Loucy (cell line): ENCODE measurements at regions not wholly inside any gene's neighbourhood (a gene's known extent, or its start where the extent isn't known, plus 50 kb on each side); places are given as distances from the start of the nearest gene placed in this dataset.

Experiments
- H2AFZ ChIP-seq: fragments of 200-600 bp; sonication (generic); 2 replicates; pipeline ENCODE4 v1.6.0; 2016; ENCODE audit warnings: antibody characterized with exemption, mild to moderate bottlenecking, low read length, moderate library complexity
- H3F3A ChIP-seq: fragments of 200-600 bp; 2 replicates; pipeline ENCODE4 v1.6.0; 2016; ENCODE audit warnings: antibody characterized with exemption, low read depth, mild to moderate bottlenecking
- H3K27me3 ChIP-seq: fragments of 200-600 bp; sonication (generic); 2 replicates; pipeline ENCODE4 v1.6.1; 2014; ENCODE audit warnings: low read length, mild to moderate bottlenecking; ENCODE audit not compliant: insufficient read depth, poor library complexity, severe bottlenecking
- H3K36me3 ChIP-seq: fragments of 200-600 bp; sonication (generic); 2 replicates; pipeline ENCODE4 v1.6.1; 2016; ENCODE audit warnings: low read length; ENCODE audit not compliant: insufficient read depth
- H3K4me1 ChIP-seq: fragments of 200-600 bp; sonication (generic); 2 replicates; pipeline ENCODE4 v1.5.1; 2014; ENCODE audit warnings: low read length, mild to moderate bottlenecking; ENCODE audit not compliant: insufficient read depth, poor library complexity, severe bottlenecking
- H3K4me2 ChIP-seq: fragments of 200-600 bp; sonication (generic); 2 replicates; pipeline ENCODE4 v1.6.0; 2014; ENCODE audit warnings: antibody characterized with exemption, low read length, low read depth, mild to moderate bottlenecking; ENCODE audit not compliant: poor library complexity, severe bottlenecking
- H3K4me3 ChIP-seq: fragments of 200-600 bp; sonication (generic); 2 replicates; pipeline ENCODE4 v1.5.1; 2014; ENCODE audit warnings: low read length, mild to moderate bottlenecking, mixed read lengths; ENCODE audit not compliant: poor library complexity, severe bottlenecking
- H3K79me2 ChIP-seq: fragments of 200-600 bp; sonication (generic); 2 replicates; pipeline ENCODE4 v1.6.1; 2014; ENCODE audit warnings: low read length; ENCODE audit not compliant: insufficient read depth
- H3K9ac ChIP-seq: fragments of 200-600 bp; sonication (generic); 2 replicates; pipeline ENCODE4 v1.6.0; 2014; ENCODE audit warnings: mild to moderate bottlenecking, low read depth, low read length, moderate library complexity; ENCODE audit not compliant: poor library complexity, severe bottlenecking
- H3K9me2 ChIP-seq: fragments of 200-600 bp; sonication (generic); replicated peaks from 2 replicates; pipeline ENCODE4 v1.6.1; 2016; ENCODE audit warnings: low read depth, low read length, mixed read lengths
- H3K9me3 ChIP-seq: fragments of 200-600 bp; sonication (generic); 2 replicates; pipeline ENCODE4 v1.6.1; 2014; ENCODE audit warnings: mild to moderate bottlenecking, antibody characterized with exemption, low read length, low read depth; ENCODE audit not compliant: insufficient read depth
- H4K20me1 ChIP-seq: fragments of 200-600 bp; sonication (generic); 2 replicates; pipeline ENCODE4 v1.6.0; 2014; ENCODE audit warnings: antibody characterized with exemption, low read length, mild to moderate bottlenecking; ENCODE audit not compliant: insufficient read depth, poor library complexity, severe bottlenecking
- CTCF ChIP-seq: fragments of 200-600 bp; sonication (generic); conservative IDR thresholded peaks from 2 replicates; pipeline ENCODE4 v1.5.1; 2014; ENCODE audit warnings: mild to moderate bottlenecking, antibody characterized with exemption, low read length
- EZH2phosphoT487 ChIP-seq: fragments of 200-600 bp; IDR thresholded peaks from 2 replicates; pipeline ENCODE4 v1.6.1; 2018; ENCODE audit warnings: antibody characterized with exemption, mild to moderate bottlenecking, moderate library complexity, borderline replicate concordance

GRCh38 chr4:45518832-45519231 is 605.0 kb downstream of the GABRG1 start:
- H4K20me1 ChIP-seq = no peaks in the 10 kb centered on the region
- H3K9me2 ChIP-seq = no peaks in the 10 kb centered on the region
- no peaks in the 10 kb centered on the region for H3K36me3 ChIP-seq
- H3K9ac ChIP-seq = no peak overlapping the region
- no peak overlapping the region for H2AFZ ChIP-seq
- H3F3A ChIP-seq = no peaks in the 10 kb centered on the region
- H3K4me2 ChIP-seq = no peak overlapping the region
- no peaks in the 10 kb centered on the region for H3K27me3 ChIP-seq
- H3K79me2 ChIP-seq = no peaks in the 10 kb centered on the region
- no peaks in the 10 kb centered on the region for H3K4me1 ChIP-seq
- TF ChIP-seq CTCF (no peak), EZH2phosphoT487 (no peak)
- no peak overlapping the region for H3K4me3 ChIP-seq
- H3K9me3 ChIP-seq = no peaks in the 10 kb centered on the region

- H3K4me2 ChIP-seq = no peak overlapping the region
- no peak overlapping the region for H3K9ac ChIP-seq
- no peaks in the 10 kb centered on the region for H3F3A ChIP-seq
- TF ChIP-seq EZH2phosphoT487 (no peak), CTCF (no peak)
- no peaks in the 10 kb centered on the region for H4K20me1 ChIP-seq
- H3K9me3 ChIP-seq = no peaks in the 10 kb centered on the region
- no peak overlapping the region for H3K4me3 ChIP-seq
- no peaks in the 10 kb centered on the region for H3K9me2 ChIP-seq
- H2AFZ ChIP-seq = no peak overlapping the region
- no peaks in the 10 kb centered on the region for H3K36me3 ChIP-seq
- H3K4me1 ChIP-seq = no peaks in the 10 kb centered on the region
- H3K79me2 ChIP-seq = no peaks in the 10 kb centered on the region
- H3K27me3 ChIP-seq = no peaks in the 10 kb centered on the region
Observed at GRCh38 chr4:45502471-45502870, 621.4 kb downstream of the GABRG1 start.

GRCh38 chr4:45484740-45485139 is 639.1 kb downstream of the GABRG1 start:
- H3K9me3 ChIP-seq = no peaks in the 10 kb centered on the region
- no peak overlapping the region for H3K4me3 ChIP-seq
- no peaks in the 10 kb centered on the region for H3K9me2 ChIP-seq
- TF ChIP-seq EZH2phosphoT487 = no peak
- no peak for TF ChIP-seq CTCF
- H3K36me3 ChIP-seq = no peaks in the 10 kb centered on the region
- no peaks in the 10 kb centered on the region for H3K79me2 ChIP-seq
- H3K9ac ChIP-seq = no peak overlapping the region
- H4K20me1 ChIP-seq = no peaks in the 10 kb centered on the region
- H3K4me2 ChIP-seq = no peak overlapping the region
- H3K27me3 ChIP-seq = no peaks in the 10 kb centered on the region
- H3F3A ChIP-seq = no peaks in the 10 kb centered on the region
- H2AFZ ChIP-seq = no peak overlapping the region
- no peaks in the 10 kb centered on the region for H3K4me1 ChIP-seq
